PC-9 (cell line): ENCODE measurements at regions not wholly inside any gene's neighbourhood (a gene's known extent, or its start where the extent isn't known, plus 50 kb on each side); places are given as distances from the start of the nearest gene placed in this dataset.

Experiments used
- BruUV-seq: library from RNA; stranded (reverse); fragments of 400-500 nt; replicated peaks from 2 replicates; lab custom pipeline; 2021; lab: Mats Ljungman, UMichigan
- CTCF ChIA-PET: fragments of 300-600 bp; sonication (Branson Sonifier 250); formaldehyde crosslinking; loops from one replicate; lab custom pipeline; 2022; ENCODE audit warnings: antibody characterized with exemption; lab: Charles Lee
- POLR2A ChIA-PET: fragments of 300-600 bp; sonication (Branson Sonifier 250); formaldehyde crosslinking; loops from one replicate; lab custom pipeline; 2022; ENCODE audit warnings: antibody characterized with exemption; ENCODE audit not compliant: unreplicated experiment; lab: Charles Lee
- DNase-seq, 2 experiments: peaks; one replicate each; pipeline versions ENCODE4 v3.0.0 to v3.0.0-alpha.2; 2015 to 2022; ENCODE audit warnings: mixed read lengths in 1 of 2
- H2AFZ ChIP-seq: fragments of 200-600 bp; sonication (generic); 2 replicates; pipeline ENCODE4 v1.8.1; 2017; ENCODE audit warnings: antibody characterized with exemption
- H3F3A ChIP-seq: fragments of 200-600 bp; sonication (generic); 2 replicates; pipeline ENCODE4 v1.8.1; 2017; ENCODE audit warnings: antibody characterized with exemption, mild to moderate bottlenecking, low read depth; ENCODE audit not compliant: insufficient read depth
- H3K27ac ChIP-seq: fragments of 200-600 bp; sonication (generic); 2 replicates; pipeline ENCODE4 v1.6.1; 2016; ENCODE audit warnings: mixed run types
- H3K27me3 ChIP-seq: fragments of 200-600 bp; sonication (generic); 2 replicates; pipeline ENCODE4 v1.6.1; 2016; ENCODE audit warnings: low read depth, mixed run types; ENCODE audit not compliant: insufficient read depth
- H3K36me3 ChIP-seq: fragments of 200-600 bp; sonication (generic); 2 replicates; pipeline ENCODE4 v1.6.1; 2016; ENCODE audit warnings: low read depth, mixed run types
- H3K4me1 ChIP-seq: fragments of 200-600 bp; sonication (generic); replicated peaks from 2 replicates; pipeline ENCODE4 v1.6.1; 2016; ENCODE audit warnings: mixed run types; ENCODE audit not compliant: insufficient read depth
- H3K4me2 ChIP-seq: fragments of 200-600 bp; sonication (generic); 2 replicates; pipeline ENCODE4 v1.6.1; 2017; ENCODE audit warnings: mixed run types
- H3K4me3 ChIP-seq: fragments of 200-600 bp; sonication (generic); 2 replicates; pipeline ENCODE4 v1.6.1; 2016; ENCODE audit warnings: mixed run types
- H3K79me2 ChIP-seq: fragments of 200-600 bp; sonication (generic); 2 replicates; pipeline ENCODE4 v1.6.1; 2017; ENCODE audit warnings: low read depth, mixed run types
- H3K9me2 ChIP-seq: fragments of 200-600 bp; sonication (generic); 2 replicates; pipeline ENCODE4 v1.8.1; 2017; ENCODE audit warnings: mild to moderate bottlenecking; ENCODE audit not compliant: insufficient read depth
- H3K9me3 ChIP-seq: fragments of 200-600 bp; sonication (generic); 2 replicates; pipeline ENCODE4 v1.8.1; 2016; ENCODE audit warnings: low read depth; ENCODE audit not compliant: insufficient read depth
- H4K20me1 ChIP-seq: fragments of 200-600 bp; sonication (generic); 2 replicates; pipeline ENCODE4 v1.8.1; 2017; ENCODE audit not compliant: insufficient read depth
- EZH2 ChIP-seq: fragments of 200-600 bp; sonication (generic); IDR thresholded peaks from 2 replicates; pipeline ENCODE4 v1.8.0; 2017; ENCODE audit warnings: antibody characterized with exemption, low read depth
- intact Hi-C: fragments of 100-400 bp; cut with micrococcal nuclease; formaldehyde crosslinking; loops from one replicate; pipeline ENCODE4 v1.10.0; 2022; ENCODE audit not compliant: unreplicated experiment
- TF ChIP-seq, protein P1 (sequence below): fragments of 200-600 bp; sonication (generic); conservative IDR thresholded peaks from 2 replicates; pipeline ENCODE4 v1.6.1; 2017; ENCODE audit warnings: mixed run types, antibody characterized with exemption, mild to moderate bottlenecking, moderate library complexity

DNA sequence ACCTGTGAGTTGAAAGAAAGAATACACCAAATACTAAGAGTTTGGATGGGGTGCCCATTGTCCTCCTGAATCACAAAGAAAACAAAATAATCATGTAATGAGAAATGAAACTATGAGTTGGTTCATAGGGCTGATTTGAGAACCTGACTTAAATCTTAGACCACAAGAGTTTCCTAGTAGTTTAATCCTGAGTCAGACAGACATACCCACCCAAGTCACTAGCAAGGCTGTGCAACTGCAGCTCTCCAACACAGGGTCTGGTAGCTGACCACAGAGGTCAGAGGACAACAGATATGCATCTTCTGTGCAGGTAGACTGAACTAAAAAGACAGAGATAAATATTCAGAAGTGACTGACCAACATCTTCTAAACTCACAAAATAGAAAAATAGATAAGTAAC lies 296.3 kb upstream of the TMCO5A start:
- intact Hi-C loops, result no loop called here
- H3K36me3 ChIP-seq, result no peaks in the 10 kb centered on the region
- ChIA-PET POLR2A (no interaction called here), CTCF (no interaction called here)
- TF ChIP-seq, protein P1, sequence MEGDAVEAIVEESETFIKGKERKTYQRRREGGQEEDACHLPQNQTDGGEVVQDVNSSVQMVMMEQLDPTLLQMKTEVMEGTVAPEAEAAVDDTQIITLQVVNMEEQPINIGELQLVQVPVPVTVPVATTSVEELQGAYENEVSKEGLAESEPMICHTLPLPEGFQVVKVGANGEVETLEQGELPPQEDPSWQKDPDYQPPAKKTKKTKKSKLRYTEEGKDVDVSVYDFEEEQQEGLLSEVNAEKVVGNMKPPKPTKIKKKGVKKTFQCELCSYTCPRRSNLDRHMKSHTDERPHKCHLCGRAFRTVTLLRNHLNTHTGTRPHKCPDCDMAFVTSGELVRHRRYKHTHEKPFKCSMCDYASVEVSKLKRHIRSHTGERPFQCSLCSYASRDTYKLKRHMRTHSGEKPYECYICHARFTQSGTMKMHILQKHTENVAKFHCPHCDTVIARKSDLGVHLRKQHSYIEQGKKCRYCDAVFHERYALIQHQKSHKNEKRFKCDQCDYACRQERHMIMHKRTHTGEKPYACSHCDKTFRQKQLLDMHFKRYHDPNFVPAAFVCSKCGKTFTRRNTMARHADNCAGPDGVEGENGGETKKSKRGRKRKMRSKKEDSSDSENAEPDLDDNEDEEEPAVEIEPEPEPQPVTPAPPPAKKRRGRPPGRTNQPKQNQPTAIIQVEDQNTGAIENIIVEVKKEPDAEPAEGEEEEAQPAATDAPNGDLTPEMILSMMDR, result no peak
- H3K27me3 ChIP-seq, result no peaks in the 10 kb centered on the region
- peak in 1 of 2 experiments; percentile 1 for DNase-seq
- no peaks in the 10 kb centered on the region for H4K20me1 ChIP-seq
- BruUV-seq, result no TSS peak
- no peak overlapping the region for H3K4me3 ChIP-seq
- H3K4me1 ChIP-seq, result no peaks in the 10 kb centered on the region
- H3F3A ChIP-seq, result no peaks in the 10 kb centered on the region
- no peak overlapping the region for H3K27ac ChIP-seq
- H3K9me2 ChIP-seq, result no peaks in the 10 kb centered on the region
- H3K9me3 ChIP-seq, result no peaks in the 10 kb centered on the region
- no peaks in the 10 kb centered on the region for H3K79me2 ChIP-seq
- no peak overlapping the region for H3K4me2 ChIP-seq
- no peak overlapping the region for H2AFZ ChIP-seq

DNA sequence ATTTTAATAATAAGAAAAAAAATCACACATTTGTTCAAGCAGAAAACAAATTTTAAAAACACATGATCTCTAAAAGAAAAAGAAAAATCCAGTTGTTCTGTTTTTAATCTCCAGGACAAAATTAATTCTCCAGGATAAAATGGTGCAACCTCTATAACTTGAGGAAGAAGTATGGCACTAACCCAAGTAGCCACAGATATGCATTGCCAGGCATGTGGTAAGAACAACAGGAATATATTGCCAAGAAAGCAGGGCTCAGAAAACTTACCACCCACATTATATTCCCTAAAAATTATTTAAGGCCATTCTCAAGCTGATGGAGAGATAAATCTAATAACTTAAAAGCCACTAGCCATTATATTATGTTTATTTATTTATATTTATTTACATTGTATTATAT lies 295.7 kb upstream of the TMCO5A start:
- H3K27me3 ChIP-seq, result no peaks in the 10 kb centered on the region
- no peaks in the 10 kb centered on the region for H3K9me2 ChIP-seq
- no TSS peak for BruUV-seq
- no peaks in the 10 kb centered on the region for H3K36me3 ChIP-seq
- ChIA-PET CTCF (no interaction called here), POLR2A (no interaction called here)
- H2AFZ ChIP-seq, result no peak overlapping the region
- H3K4me3 ChIP-seq, result no peak overlapping the region
- H3F3A ChIP-seq, result no peaks in the 10 kb centered on the region
- H3K9me3 ChIP-seq, result no peaks in the 10 kb centered on the region
- TF ChIP-seq, protein P1, result no peak
- TF ChIP-seq EZH2, result no peak
- no peaks in the 10 kb centered on the region for H4K20me1 ChIP-seq
- no peak overlapping the region for H3K4me2 ChIP-seq
- DNase-seq, result no peak
- no peaks in the 10 kb centered on the region for H3K79me2 ChIP-seq
- intact Hi-C loops, result no loop called here
- H3K4me1 ChIP-seq, result no peaks in the 10 kb centered on the region
- no peak overlapping the region for H3K27ac ChIP-seq

DNA sequence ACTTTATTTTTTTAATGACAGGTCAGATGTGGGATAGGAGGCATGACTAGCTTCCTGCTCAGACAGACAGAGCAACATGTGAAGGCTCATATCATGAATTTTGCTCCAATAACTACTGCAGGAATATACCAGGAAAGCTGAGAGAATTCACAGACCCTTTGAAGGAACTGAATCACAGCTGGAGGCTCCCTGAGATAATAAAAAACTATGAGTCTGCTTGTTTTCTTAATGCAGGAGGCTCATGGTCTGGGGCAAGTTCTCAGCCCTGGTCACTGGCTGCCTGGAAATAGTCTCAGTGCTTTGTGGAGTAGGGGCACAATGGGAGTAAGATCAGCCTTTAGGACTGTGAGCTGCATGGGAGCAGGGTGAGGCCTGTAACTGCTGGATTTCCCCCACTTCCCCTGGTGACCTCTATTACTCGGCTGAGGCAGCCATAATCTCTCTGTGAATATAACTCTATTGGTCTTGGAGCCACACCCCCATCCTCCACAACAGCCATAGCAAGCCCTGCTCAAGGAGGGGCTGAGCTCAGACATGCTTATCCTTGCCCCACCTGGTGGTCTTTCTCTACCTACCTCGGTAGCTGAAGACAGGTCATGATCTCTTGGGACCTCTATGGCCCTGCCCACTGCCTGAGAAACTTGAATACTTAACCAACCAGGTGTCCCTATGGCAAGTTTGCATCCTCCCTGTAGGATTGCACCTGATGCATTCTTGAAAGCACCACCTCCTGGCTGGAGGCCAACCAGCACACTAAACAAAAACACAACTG lies 281.6 kb upstream of the TMCO5A start:
- Histone ChIP-seq H3K9me2 (no peaks in the 10 kb centered on the region), H3F3A (no peaks in the 10 kb centered on the region), H3K4me2 (no peak overlapping the region), H2AFZ (no peak overlapping the region), H3K27ac (no peak overlapping the region), H3K4me3 (no peak overlapping the region), H3K79me2 (no peaks in the 10 kb centered on the region), H3K9me3 (no peaks in the 10 kb centered on the region), H4K20me1 (no peaks in the 10 kb centered on the region), H3K27me3 (no peaks in the 10 kb centered on the region), H3K36me3 (no peaks in the 10 kb centered on the region), H3K4me1 (no peaks in the 10 kb centered on the region)
- no TSS peak for BruUV-seq
- TF ChIP-seq, protein P1, result no peak
- TF ChIP-seq EZH2, result no peak
- ChIA-PET CTCF (no interaction called here), POLR2A (no interaction called here)
- no peak for DNase-seq
- intact Hi-C loops, result no loop called here
